GM20431 (cell line): ENCODE measurements at regions not wholly inside any gene's neighbourhood (a gene's known extent, or its start where the extent isn't known, plus 50 kb on each side); places are given as distances from the start of the nearest gene placed in this dataset.

Experiments used
- in situ Hi-C: fragments of 300-500 bp; cut with MseI, MboI; formaldehyde crosslinking; loops from one replicate; pipeline ENCODE4 v1.15.0; 2020; ENCODE audit warnings: low sequenced_read_pairs; ENCODE audit not compliant: unreplicated experiment

- in situ Hi-C loops: no loop called here
These were observed 74.9 kb upstream of the WASF3 start for GRCh38 chr13:26482451-26483197.

- in situ Hi-C loops: no loop called here
These were observed 73.9 kb upstream of the WASF3 start for GRCh38 chr13:26483546-26483945.

- in situ Hi-C loops: no loop called here
These were observed 73.3 kb upstream of the WASF3 start for GRCh38 chr13:26484196-26484595.

GRCh38 chr13:26485288-26485687 lies 72.2 kb upstream of the WASF3 start:
- in situ Hi-C loops: no loop called here

GRCh38 chr13:26485786-26486185 lies 71.7 kb upstream of the WASF3 start:
- in situ Hi-C loops: no loop called here

- in situ Hi-C loops: no loop called here
These were observed 70.9 kb upstream of the WASF3 start for GRCh38 chr13:26486550-26486949.

GRCh38 chr13:26487781-26488180 lies 69.7 kb upstream of the WASF3 start:
- in situ Hi-C loops: no loop called here

- in situ Hi-C loops: no loop called here
These were observed 69.1 kb upstream of the WASF3 start for GRCh38 chr13:26488236-26489003.

GRCh38 chr13:26492301-26492700 lies 65.2 kb upstream of the WASF3 start:
- in situ Hi-C loops: loop anchor here (10.0 kb wide), 1 partner anchor 308 kb away; no protein-coding TSS in a partner anchor

- in situ Hi-C loops: loop anchor here (10.0 kb wide), 1 partner anchor 310 kb away; no protein-coding TSS in a partner anchor
These were observed 62.8 kb upstream of the WASF3 start for GRCh38 chr13:26494571-26495195.

- in situ Hi-C loops: loop anchor here (10.0 kb wide), 1 partner anchor 311 kb away; no protein-coding TSS in a partner anchor
These were observed 61.7 kb upstream of the WASF3 start for GRCh38 chr13:26495750-26496149.

GRCh38 chr13:26497968-26498511 lies 59.4 kb upstream of the WASF3 start:
- in situ Hi-C loops: loop anchor here (10.0 kb wide), 1 partner anchor 313 kb away; no protein-coding TSS in a partner anchor

- in situ Hi-C loops: loop anchor here (10.0 kb wide), 1 partner anchor 314 kb away; no protein-coding TSS in a partner anchor
These were observed 58.6 kb upstream of the WASF3 start for GRCh38 chr13:26498656-26499601.

- in situ Hi-C loops: no loop called here
These were observed 56.7 kb upstream of the WASF3 start for GRCh38 chr13:26500618-26501320.

GRCh38 chr13:26501641-26502040 lies 55.8 kb upstream of the WASF3 start:
- in situ Hi-C loops: no loop called here

GRCh38 chr13:26502826-26503225 lies 54.7 kb upstream of the WASF3 start:
- in situ Hi-C loops: no loop called here

GRCh38 chr13:26503826-26504594 lies 53.5 kb upstream of the WASF3 start:
- in situ Hi-C loops: no loop called here
